Progenitor cell of endocrine pancreas (in vitro differentiated cells): ENCODE measurements at regions not wholly inside any gene's neighbourhood (a gene's known extent, or its start where the extent isn't known, plus 50 kb on each side); places are given as distances from the start of the nearest gene placed in this dataset.
"Not testable (repeated sequence)": the region's sequence is repeated elsewhere in the genome, so short reads cannot be mapped to it uniquely, and the experiment has no call there.

ENCODE experiments used
- DNase-seq: peaks from one replicate; pipeline ENCODE4 v3.0.0; 2021; ENCODE audit warnings: low spot score; ENCODE audit not compliant: unreplicated experiment
- H3K27ac Mint-ChIP-seq: 2 replicates; pipeline ENCODE4 v1.8.0; 2021; ENCODE audit warnings: mild to moderate bottlenecking, moderate library complexity, mixed read lengths
- H3K27me3 Mint-ChIP-seq: 2 replicates; pipeline ENCODE4 v1.8.0; 2021; ENCODE audit warnings: mixed read lengths
- H3K36me3 Mint-ChIP-seq: 2 replicates; pipeline ENCODE4 v1.8.0; 2022; ENCODE audit warnings: mixed read lengths; ENCODE audit not compliant: insufficient read depth
- H3K4me1 Mint-ChIP-seq: 2 replicates; pipeline ENCODE4 v1.8.0; 2021; ENCODE audit warnings: low read depth, mixed read lengths
- H3K4me3 Mint-ChIP-seq: 2 replicates; pipeline ENCODE4 v1.8.0; 2021; ENCODE audit warnings: low read depth, mild to moderate bottlenecking, moderate library complexity, mixed read lengths
- H3K9me3 Mint-ChIP-seq: 2 replicates; pipeline ENCODE4 v1.8.0; 2021; ENCODE audit warnings: low read depth, mixed read lengths
- TF ChIP-seq, protein P1 (sequence below): fragments of 200-600 bp; sonication (generic); IDR thresholded peaks from one replicate; pipeline ENCODE4 v1.5.0; 2021; ENCODE audit warnings: antibody characterized with exemption, mild to moderate bottlenecking; ENCODE audit not compliant: unreplicated experiment

GRCh38 chr7:156039971-156040677 lies 227.9 kb upstream of the SHH start:
- TF ChIP-seq, protein P1, sequence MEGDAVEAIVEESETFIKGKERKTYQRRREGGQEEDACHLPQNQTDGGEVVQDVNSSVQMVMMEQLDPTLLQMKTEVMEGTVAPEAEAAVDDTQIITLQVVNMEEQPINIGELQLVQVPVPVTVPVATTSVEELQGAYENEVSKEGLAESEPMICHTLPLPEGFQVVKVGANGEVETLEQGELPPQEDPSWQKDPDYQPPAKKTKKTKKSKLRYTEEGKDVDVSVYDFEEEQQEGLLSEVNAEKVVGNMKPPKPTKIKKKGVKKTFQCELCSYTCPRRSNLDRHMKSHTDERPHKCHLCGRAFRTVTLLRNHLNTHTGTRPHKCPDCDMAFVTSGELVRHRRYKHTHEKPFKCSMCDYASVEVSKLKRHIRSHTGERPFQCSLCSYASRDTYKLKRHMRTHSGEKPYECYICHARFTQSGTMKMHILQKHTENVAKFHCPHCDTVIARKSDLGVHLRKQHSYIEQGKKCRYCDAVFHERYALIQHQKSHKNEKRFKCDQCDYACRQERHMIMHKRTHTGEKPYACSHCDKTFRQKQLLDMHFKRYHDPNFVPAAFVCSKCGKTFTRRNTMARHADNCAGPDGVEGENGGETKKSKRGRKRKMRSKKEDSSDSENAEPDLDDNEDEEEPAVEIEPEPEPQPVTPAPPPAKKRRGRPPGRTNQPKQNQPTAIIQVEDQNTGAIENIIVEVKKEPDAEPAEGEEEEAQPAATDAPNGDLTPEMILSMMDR, result no peak
- Mint-ChIP-seq H3K27ac (no peak overlapping the region), H3K9me3 (no peaks in the 10 kb centered on the region), H3K4me1 (no peaks in the 10 kb centered on the region), H3K4me3 (no peak overlapping the region), H3K27me3 (peaks cover 20% of the 10 kb centered on the region), H3K36me3 (no peaks in the 10 kb centered on the region)
- DNase-seq, result no peak

GRCh38 chr7:156039194-156039593 lies 226.9 kb upstream of the SHH start:
- Mint-ChIP-seq H3K27ac (no peak overlapping the region), H3K9me3 (no peaks in the 10 kb centered on the region), H3K27me3 (peaks cover 24% of the 10 kb centered on the region), H3K36me3 (no peaks in the 10 kb centered on the region), H3K4me1 (no peaks in the 10 kb centered on the region), H3K4me3 (no peak overlapping the region)
- TF ChIP-seq, protein P1, result no peak
- DNase-seq, result no peak

DNA sequence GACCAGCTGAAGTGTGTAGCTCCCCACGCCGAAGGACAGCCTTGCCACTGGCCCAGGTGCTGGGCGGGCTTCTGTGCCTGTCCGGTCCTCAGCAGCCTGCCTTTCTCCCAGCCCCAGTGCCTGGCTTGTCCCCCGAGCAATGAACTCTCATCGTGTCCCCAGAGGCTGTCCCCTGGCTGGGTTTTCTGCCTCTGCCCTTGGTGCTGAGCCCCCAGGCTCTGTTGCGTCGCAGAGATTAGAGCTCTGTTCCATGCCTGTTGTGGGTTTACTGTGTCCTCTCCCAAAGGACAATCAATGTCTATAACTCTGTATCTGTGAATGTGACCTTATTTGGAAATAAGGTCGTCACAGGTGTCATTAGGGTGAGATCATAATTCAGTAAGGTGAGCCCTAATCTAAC lies 226.1 kb upstream of the SHH start:
- TF ChIP-seq, protein P1, result no peak

DNA sequence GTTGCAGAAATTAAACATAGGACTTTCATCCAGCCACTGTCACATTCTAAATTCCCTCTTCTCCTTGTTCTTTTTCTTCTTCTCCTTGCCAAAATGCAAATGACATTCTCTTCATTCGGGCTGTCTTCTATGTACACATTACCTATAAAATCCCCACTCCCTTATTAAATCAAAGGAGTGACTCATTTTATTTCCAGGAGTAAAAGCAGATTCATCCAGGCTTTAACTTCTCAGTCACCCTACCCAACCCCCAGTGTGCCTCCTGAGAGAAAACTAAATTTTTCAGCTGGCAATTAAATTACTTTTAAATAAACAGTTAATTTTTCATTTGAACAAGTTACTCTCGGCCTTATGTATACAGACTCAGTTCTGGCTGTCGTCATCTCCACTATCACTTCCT lies 223.9 kb upstream of the SHH start:
- H3K4me3 Mint-ChIP-seq, result no peak overlapping the region
- no peaks in the 10 kb centered on the region for H3K36me3 Mint-ChIP-seq
- DNase-seq, result no peak
- TF ChIP-seq, protein P1, result no peak
- peaks cover 22% of the 10 kb centered on the region for H3K27me3 Mint-ChIP-seq
- no peak overlapping the region for H3K27ac Mint-ChIP-seq
- peaks cover 12% of the 10 kb centered on the region for H3K9me3 Mint-ChIP-seq
- no peaks in the 10 kb centered on the region for H3K4me1 Mint-ChIP-seq

More for the DNA sequence above, 226.1 kb upstream of the SHH start:
- no peak overlapping the region for H3K4me3 Mint-ChIP-seq
- no peaks in the 10 kb centered on the region for H3K36me3 Mint-ChIP-seq
- H3K27ac Mint-ChIP-seq, result no peak overlapping the region
- no peaks in the 10 kb centered on the region for H3K4me1 Mint-ChIP-seq
- no peak for DNase-seq
- H3K27me3 Mint-ChIP-seq, result peaks cover 24% of the 10 kb centered on the region
- no peaks in the 10 kb centered on the region for H3K9me3 Mint-ChIP-seq

DNA sequence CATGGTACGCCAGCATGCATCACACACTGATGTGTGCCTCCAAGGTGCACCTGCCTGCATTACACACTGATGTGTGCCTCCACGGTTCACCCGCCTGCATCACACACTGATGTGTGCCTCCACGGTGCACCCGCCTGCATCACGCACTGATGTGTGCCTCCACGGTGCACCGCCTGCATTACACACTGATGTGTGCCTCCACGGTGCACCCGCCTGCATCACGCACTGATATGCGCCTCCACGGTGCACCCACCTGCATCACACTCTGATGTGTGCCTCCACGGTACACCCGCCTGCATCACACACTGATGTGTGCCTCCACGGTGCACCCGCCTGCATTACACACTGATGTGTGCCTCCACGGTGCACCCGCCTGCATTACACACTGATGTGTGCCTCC lies 223.1 kb upstream of the SHH start:
- H3K27me3 Mint-ChIP-seq, result peaks cover 23% of the 10 kb centered on the region
- DNase-seq, result not testable (repeated sequence)

DNA sequence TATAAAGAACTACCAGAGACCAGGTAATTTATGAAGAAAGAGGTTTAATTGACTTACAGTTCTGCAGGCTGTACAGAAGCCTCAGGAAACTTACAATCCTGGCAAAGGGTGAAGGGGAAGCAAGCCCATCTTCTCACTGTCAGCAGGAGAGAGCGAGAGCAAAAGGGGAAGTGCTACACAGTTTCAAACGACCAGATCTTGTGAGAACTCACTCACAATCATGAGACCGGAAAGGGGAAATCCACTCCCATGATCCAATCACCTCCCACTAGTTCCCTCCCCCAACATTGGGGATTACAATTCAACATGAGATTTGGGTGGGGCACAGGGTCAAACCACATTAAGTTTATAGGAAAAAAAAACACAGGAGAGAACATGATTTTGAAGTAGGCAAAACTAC lies 222.1 kb upstream of the SHH start:
- DNase-seq, result no peak
- TF ChIP-seq, protein P1, result no peak
- H3K27me3 Mint-ChIP-seq, result peaks cover 28% of the 10 kb centered on the region
- H3K9me3 Mint-ChIP-seq, result peaks cover 12% of the 10 kb centered on the region
- H3K4me1 Mint-ChIP-seq, result no peaks in the 10 kb centered on the region
- H3K4me3 Mint-ChIP-seq, result no peak overlapping the region
- H3K27ac Mint-ChIP-seq, result no peak overlapping the region
- H3K36me3 Mint-ChIP-seq, result no peaks in the 10 kb centered on the region

More for the DNA sequence above, 223.1 kb upstream of the SHH start:
- not testable (repeated sequence) for H3K36me3 Mint-ChIP-seq, H3K27ac Mint-ChIP-seq, H3K4me1 Mint-ChIP-seq, H3K4me3 Mint-ChIP-seq
- H3K9me3 Mint-ChIP-seq, result peaks cover 12% of the 10 kb centered on the region
